PC-9 (cell line): ENCODE measurements at regions not wholly inside any gene's neighbourhood (a gene's known extent, or its start where the extent isn't known, plus 50 kb on each side); places are given as distances from the start of the nearest gene placed in this dataset.

Source experiments
- BruUV-seq: library from RNA; stranded (reverse); fragments of 400-500 nt; replicated peaks from 2 replicates; lab custom pipeline; 2021; lab: Mats Ljungman, UMichigan
- CTCF ChIA-PET: fragments of 300-600 bp; sonication (Branson Sonifier 250); formaldehyde crosslinking; loops from one replicate; lab custom pipeline; 2022; ENCODE audit warnings: antibody characterized with exemption; lab: Charles Lee
- POLR2A ChIA-PET: fragments of 300-600 bp; sonication (Branson Sonifier 250); formaldehyde crosslinking; loops from one replicate; lab custom pipeline; 2022; ENCODE audit warnings: antibody characterized with exemption; ENCODE audit not compliant: unreplicated experiment; lab: Charles Lee
- DNase-seq, 2 experiments: peaks; one replicate each; pipeline versions ENCODE4 v3.0.0 to v3.0.0-alpha.2; 2015 to 2022; ENCODE audit warnings: mixed read lengths in 1 of 2
- H2AFZ ChIP-seq: fragments of 200-600 bp; sonication (generic); 2 replicates; pipeline ENCODE4 v1.8.1; 2017; ENCODE audit warnings: antibody characterized with exemption
- H3F3A ChIP-seq: fragments of 200-600 bp; sonication (generic); 2 replicates; pipeline ENCODE4 v1.8.1; 2017; ENCODE audit warnings: antibody characterized with exemption, mild to moderate bottlenecking, low read depth; ENCODE audit not compliant: insufficient read depth
- H3K27ac ChIP-seq: fragments of 200-600 bp; sonication (generic); 2 replicates; pipeline ENCODE4 v1.6.1; 2016; ENCODE audit warnings: mixed run types
- H3K27me3 ChIP-seq: fragments of 200-600 bp; sonication (generic); 2 replicates; pipeline ENCODE4 v1.6.1; 2016; ENCODE audit warnings: low read depth, mixed run types; ENCODE audit not compliant: insufficient read depth
- H3K36me3 ChIP-seq: fragments of 200-600 bp; sonication (generic); 2 replicates; pipeline ENCODE4 v1.6.1; 2016; ENCODE audit warnings: low read depth, mixed run types
- H3K4me1 ChIP-seq: fragments of 200-600 bp; sonication (generic); replicated peaks from 2 replicates; pipeline ENCODE4 v1.6.1; 2016; ENCODE audit warnings: mixed run types; ENCODE audit not compliant: insufficient read depth
- H3K4me2 ChIP-seq: fragments of 200-600 bp; sonication (generic); 2 replicates; pipeline ENCODE4 v1.6.1; 2017; ENCODE audit warnings: mixed run types
- H3K4me3 ChIP-seq: fragments of 200-600 bp; sonication (generic); 2 replicates; pipeline ENCODE4 v1.6.1; 2016; ENCODE audit warnings: mixed run types
- H3K79me2 ChIP-seq: fragments of 200-600 bp; sonication (generic); 2 replicates; pipeline ENCODE4 v1.6.1; 2017; ENCODE audit warnings: low read depth, mixed run types
- H3K9me2 ChIP-seq: fragments of 200-600 bp; sonication (generic); 2 replicates; pipeline ENCODE4 v1.8.1; 2017; ENCODE audit warnings: mild to moderate bottlenecking; ENCODE audit not compliant: insufficient read depth
- H3K9me3 ChIP-seq: fragments of 200-600 bp; sonication (generic); 2 replicates; pipeline ENCODE4 v1.8.1; 2016; ENCODE audit warnings: low read depth; ENCODE audit not compliant: insufficient read depth
- H4K20me1 ChIP-seq: fragments of 200-600 bp; sonication (generic); 2 replicates; pipeline ENCODE4 v1.8.1; 2017; ENCODE audit not compliant: insufficient read depth
- CTCF ChIP-seq: fragments of 200-600 bp; sonication (generic); conservative IDR thresholded peaks from 2 replicates; pipeline ENCODE4 v1.6.1; 2017; ENCODE audit warnings: mixed run types, antibody characterized with exemption, mild to moderate bottlenecking, moderate library complexity
- EZH2 ChIP-seq: fragments of 200-600 bp; sonication (generic); IDR thresholded peaks from 2 replicates; pipeline ENCODE4 v1.8.0; 2017; ENCODE audit warnings: antibody characterized with exemption, low read depth
- intact Hi-C: fragments of 100-400 bp; cut with micrococcal nuclease; formaldehyde crosslinking; loops from one replicate; pipeline ENCODE4 v1.10.0; 2022; ENCODE audit not compliant: unreplicated experiment

GRCh38 chr21:28154121-28154520 is 838.6 kb downstream of the LTN1 start:
- TF ChIP-seq CTCF (no peak), EZH2 (no peak)
- Histone ChIP-seq H3K27ac (no peak overlapping the region), H3K9me2 (no peaks in the 10 kb centered on the region), H3K4me1 (no peaks in the 10 kb centered on the region), H3K9me3 (peaks cover 3% of the 10 kb centered on the region; the same call in 1 of the 2 replicates), H3F3A (no peaks in the 10 kb centered on the region), H2AFZ (no peak overlapping the region), H3K4me2 (no peak overlapping the region), H3K36me3 (no peaks in the 10 kb centered on the region), H3K27me3 (no peaks in the 10 kb centered on the region), H3K79me2 (no peaks in the 10 kb centered on the region), H3K4me3 (no peak overlapping the region), H4K20me1 (no peaks in the 10 kb centered on the region)
- no peak for DNase-seq
- ChIA-PET CTCF (no interaction called here), POLR2A (no interaction called here)
- intact Hi-C loops: no loop called here
- no TSS peak for BruUV-seq

- no peak overlapping the region for H3K4me3 ChIP-seq
- H3K79me2 ChIP-seq: no peaks in the 10 kb centered on the region
- no peaks in the 10 kb centered on the region for H3K36me3 ChIP-seq
- DNase-seq: no peak
- TF ChIP-seq EZH2 (no peak), CTCF (no peak)
- ChIA-PET CTCF (no interaction called here), POLR2A (no interaction called here)
- intact Hi-C loops: no loop called here
- H4K20me1 ChIP-seq: no peaks in the 10 kb centered on the region
- H3K27me3 ChIP-seq: no peaks in the 10 kb centered on the region
- no peak overlapping the region for H3K4me2 ChIP-seq
- no peaks in the 10 kb centered on the region for H3K9me2 ChIP-seq
- no TSS peak for BruUV-seq
- no peak overlapping the region for H3K27ac ChIP-seq
- H3K4me1 ChIP-seq: no peaks in the 10 kb centered on the region
- no peak overlapping the region for H2AFZ ChIP-seq
- H3F3A ChIP-seq: no peaks in the 10 kb centered on the region
- peaks cover 3% of the 10 kb centered on the region; the same call in 1 of the 2 replicates for H3K9me3 ChIP-seq
These were observed 839.9 kb downstream of the LTN1 start for GRCh38 chr21:28152732-28153131.

GRCh38 chr21:28151758-28152157 is 840.9 kb downstream of the LTN1 start:
- H3K79me2 ChIP-seq: no peaks in the 10 kb centered on the region
- H3K9me3 ChIP-seq: peaks cover 3% of the 10 kb centered on the region; the same call in 1 of the 2 replicates
- H3K36me3 ChIP-seq: no peaks in the 10 kb centered on the region
- POLR2A ChIA-PET: no interaction called here
- no peaks in the 10 kb centered on the region for H4K20me1 ChIP-seq
- no peak overlapping the region for H3K4me3 ChIP-seq
- DNase-seq: no peak
- no peaks in the 10 kb centered on the region for H3K27me3 ChIP-seq
- no TSS peak for BruUV-seq
- H3K27ac ChIP-seq: no peak overlapping the region
- no peak overlapping the region for H3K4me2 ChIP-seq
- no peak overlapping the region for H2AFZ ChIP-seq
- no peak for TF ChIP-seq CTCF
- TF ChIP-seq EZH2: no peak
- intact Hi-C loops: no loop called here
- CTCF ChIA-PET: no interaction called here
- H3K9me2 ChIP-seq: no peaks in the 10 kb centered on the region
- no peaks in the 10 kb centered on the region for H3F3A ChIP-seq
- no peaks in the 10 kb centered on the region for H3K4me1 ChIP-seq
